Small intestine (tissue), 7 donors: ENCODE measurements at regions not wholly inside any gene's neighbourhood (a gene's known extent, or its start where the extent isn't known, plus 50 kb on each side); places are given as distances from the start of the nearest gene placed in this dataset.

Source experiments
- DNase-seq, 2 donors: peaks; one replicate each; pipeline versions ENCODE4 v3.0.0 to v3.0.0-alpha.2; 2013
- FAIRE-seq: peaks from 2 replicates; lab custom pipeline; 2012; peaks lifted over from hg19 to GRCh38; lab: Jason Lieb, UNC
- H3K27ac ChIP-seq, 3 donors: one replicate each; pipeline ENCODE4 v1.5.1; 2013; ENCODE audit warnings: low read length in 2 of 3, mild to moderate bottlenecking in 2 of 3, control low read depth in 1 of 3, inconsistent platforms in 1 of 3, low read depth in 1 of 3, moderate library complexity in 1 of 3
- H3K27me3 ChIP-seq, 3 donors: one replicate each; pipeline ENCODE4 v1.6.1; 2013; ENCODE audit warnings: low read length in 3 of 3, inconsistent platforms in 1 of 3; ENCODE audit not compliant: control insufficient read depth in 3 of 3, insufficient read depth in 3 of 3
- H3K36me3 ChIP-seq, 3 donors: one replicate each; pipeline ENCODE4 v1.6.1; 2013; ENCODE audit warnings: low read length in 3 of 3, inconsistent platforms in 1 of 3, low read depth in 1 of 3, mild to moderate bottlenecking in 1 of 3, moderate library complexity in 1 of 3; ENCODE audit not compliant: control insufficient read depth in 3 of 3, insufficient read depth in 2 of 3
- H3K4me1 ChIP-seq, 3 donors: one replicate each; pipeline ENCODE4 v1.6.1; 2013; ENCODE audit warnings: low read length in 2 of 3, inconsistent platforms in 1 of 3, low read depth in 1 of 3, mild to moderate bottlenecking in 1 of 3, moderate library complexity in 1 of 3; ENCODE audit not compliant: control insufficient read depth in 3 of 3, insufficient read depth in 2 of 3
- H3K4me3 ChIP-seq, 3 donors: one replicate each; pipeline ENCODE4 v1.5.1; 2013; ENCODE audit warnings: low read length in 3 of 3, control low read depth in 1 of 3, inconsistent platforms in 1 of 3, low read depth in 1 of 3, mild to moderate bottlenecking in 1 of 3, moderate library complexity in 1 of 3
- H3K9me3 ChIP-seq, 2 donors: one replicate each; pipeline ENCODE4 v1.6.1; 2013; ENCODE audit warnings: low read depth in 1 of 2, low read length in 1 of 2; ENCODE audit not compliant: control insufficient read depth in 2 of 2, insufficient read depth in 1 of 2
- WGBS, 3 donors: extraction: QIAGEN DNeasy Blood & Tissue Kit; methylation state at CpG; one replicate each; pipeline ENCODE4 v1.1.7; 2013; 5-methylcytosine and 5-hydroxymethylcytosine counted together
- donor health status: healthy with polysubstance abuse.
- donor health status: control.
- donor health status: control.
- donor health status: Bipolar disorder and iron deficiency.
- donor health status: healthy.

GRCh38 chr13:78341032-78341431, 262.3 kb downstream of the POU4F1 start:
- H3K9me3 ChIP-seq: no peaks in the 10 kb centered on the region
- DNase-seq: no peak
- no peak for FAIRE-seq
- H3K36me3 ChIP-seq: no peaks in the 10 kb centered on the region
- no peaks in the 10 kb centered on the region for H3K4me1 ChIP-seq
- H3K27ac ChIP-seq: no peak overlapping the region
- H3K27me3 ChIP-seq: no peaks in the 10 kb centered on the region
- 47 to 62% (median 54%) methylated on average over 2 of the region's 2 CpGs for WGBS, 3 donors
- no peak overlapping the region for H3K4me3 ChIP-seq

- 23 to 47% (median 27%) methylated on average over 2 of the region's 2 CpGs for WGBS, 3 donors
Measured at GRCh38 chr13:78339927-78340326, 263.4 kb downstream of the POU4F1 start.

GRCh38 chr13:78334059-78334458, 269.3 kb downstream of the POU4F1 start:
- WGBS, 3 donors: 55 to 69% (median 58%) methylated on average over 7 of the region's 7 CpGs
- no peaks in the 10 kb centered on the region for H3K27me3 ChIP-seq
- no peak for DNase-seq
- FAIRE-seq: no peak
- no peak overlapping the region for H3K27ac ChIP-seq
- H3K4me1 ChIP-seq: no peaks in the 10 kb centered on the region
- no peaks in the 10 kb centered on the region for H3K36me3 ChIP-seq
- no peaks in the 10 kb centered on the region for H3K9me3 ChIP-seq
- H3K4me3 ChIP-seq: no peak overlapping the region

More at GRCh38 chr13:78339927-78340326, 263.4 kb downstream of the POU4F1 start:
- H3K4me1 ChIP-seq: no peaks in the 10 kb centered on the region
- H3K36me3 ChIP-seq: no peaks in the 10 kb centered on the region
- H3K27ac ChIP-seq: no peak overlapping the region
- H3K27me3 ChIP-seq: no peaks in the 10 kb centered on the region
- FAIRE-seq (no peak), DNase-seq (peak in 1 of 2 donors; percentile 36)
- H3K4me3 ChIP-seq: no peak overlapping the region
- H3K9me3 ChIP-seq: no peaks in the 10 kb centered on the region

- no peaks in the 10 kb centered on the region for H3K27me3 ChIP-seq
- FAIRE-seq (no peak), DNase-seq (no peak)
- no peaks in the 10 kb centered on the region for H3K9me3 ChIP-seq
- no peak overlapping the region for H3K4me3 ChIP-seq
- WGBS, 3 donors: 48 to 65% (median 56%) methylated on average over 1 of the region's 1 CpG
- H3K36me3 ChIP-seq: no peaks in the 10 kb centered on the region
- no peaks in the 10 kb centered on the region for H3K4me1 ChIP-seq
- no peak overlapping the region for H3K27ac ChIP-seq
Measured at GRCh38 chr13:78326633-78327032, 276.7 kb downstream of the POU4F1 start.

- Histone ChIP-seq H3K36me3 (no peaks in the 10 kb centered on the region), H3K27me3 (no peaks in the 10 kb centered on the region), H3K27ac (no peak overlapping the region), H3K4me3 (no peak overlapping the region), H3K4me1 (no peaks in the 10 kb centered on the region), H3K9me3 (no peaks in the 10 kb centered on the region)
- DNase-seq: no peak
- WGBS, 3 donors: 83 to 89% (median 87%) methylated on average over 1 of the region's 1 CpG
- no peak for FAIRE-seq
Measured at GRCh38 chr13:78325585-78325984, 277.8 kb downstream of the POU4F1 start.

- 58 to 82% (median 69%) methylated on average over 2 of the region's 2 CpGs for WGBS, 3 donors
- DNase-seq (peak in 1 of 2 donors; percentile 6), FAIRE-seq (no peak)
- H3K4me3 ChIP-seq: no peak overlapping the region
- no peaks in the 10 kb centered on the region for H3K36me3 ChIP-seq
- H3K27me3 ChIP-seq: no peaks in the 10 kb centered on the region
- H3K4me1 ChIP-seq: no peaks in the 10 kb centered on the region
- H3K9me3 ChIP-seq: no peaks in the 10 kb centered on the region
- no peak overlapping the region for H3K27ac ChIP-seq
Measured at GRCh38 chr13:78323848-78324247, 279.5 kb downstream of the POU4F1 start.

DNA sequence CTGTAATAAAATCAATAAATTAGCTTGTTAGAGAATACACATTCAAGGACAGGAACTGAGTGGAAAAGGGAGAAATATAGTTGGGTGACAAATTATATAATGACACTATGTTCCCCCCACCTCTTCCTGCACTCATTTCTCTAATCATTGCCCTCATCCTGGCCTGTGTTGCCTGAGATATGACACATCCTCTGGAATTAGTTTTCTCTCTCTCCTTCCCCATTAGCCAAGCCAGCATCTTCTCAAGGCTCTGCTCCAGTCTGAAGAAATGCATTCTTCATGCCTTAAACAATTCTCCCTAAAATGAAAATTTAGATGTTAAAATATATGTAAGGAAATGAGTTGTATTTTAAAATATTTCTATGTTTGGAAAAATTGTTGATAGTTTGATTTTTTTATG, 280.3 kb downstream of the POU4F1 start:
- Histone ChIP-seq H3K27ac (no peak overlapping the region), H3K4me3 (no peak overlapping the region), H3K36me3 (no peaks in the 10 kb centered on the region), H3K27me3 (no peaks in the 10 kb centered on the region), H3K4me1 (no peaks in the 10 kb centered on the region), H3K9me3 (no peaks in the 10 kb centered on the region)
- FAIRE-seq: no peak
- no peak for DNase-seq

DNA sequence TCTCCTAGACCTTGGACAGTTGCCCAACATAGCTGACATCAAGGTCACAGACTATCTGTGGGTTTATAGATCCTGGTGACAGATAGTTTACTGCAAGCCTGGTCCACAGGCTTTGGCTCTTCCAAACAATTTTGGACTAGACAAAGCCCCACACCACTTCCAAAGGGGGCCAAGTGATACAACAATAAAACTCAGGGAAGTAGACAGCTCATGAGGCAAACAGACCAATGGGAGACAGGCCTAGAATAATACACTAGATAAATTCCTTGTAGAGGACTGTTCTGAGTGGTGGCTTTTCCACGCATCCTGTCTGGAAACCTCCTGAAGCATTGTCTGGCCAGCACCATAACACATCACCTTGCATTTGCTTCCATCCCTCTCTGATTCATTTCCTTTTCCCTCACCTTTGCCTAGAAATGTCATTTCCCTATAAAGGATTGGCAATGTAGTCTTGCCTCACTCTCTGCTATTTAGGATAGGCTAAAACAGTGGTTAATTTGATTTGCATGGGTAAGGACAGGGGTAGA, 284.2 kb downstream of the POU4F1 start:
- no peak overlapping the region for H3K4me3 ChIP-seq
- DNase-seq (no peak), FAIRE-seq (no peak)
- H3K27me3 ChIP-seq: no peaks in the 10 kb centered on the region
- no peaks in the 10 kb centered on the region for H3K36me3 ChIP-seq
- no peak overlapping the region for H3K27ac ChIP-seq
- no peaks in the 10 kb centered on the region for H3K4me1 ChIP-seq
- WGBS, 3 donors: 74 to 92% (median 85%) methylated on average over 1 of the region's 1 CpG
- H3K9me3 ChIP-seq: no peaks in the 10 kb centered on the region

DNA sequence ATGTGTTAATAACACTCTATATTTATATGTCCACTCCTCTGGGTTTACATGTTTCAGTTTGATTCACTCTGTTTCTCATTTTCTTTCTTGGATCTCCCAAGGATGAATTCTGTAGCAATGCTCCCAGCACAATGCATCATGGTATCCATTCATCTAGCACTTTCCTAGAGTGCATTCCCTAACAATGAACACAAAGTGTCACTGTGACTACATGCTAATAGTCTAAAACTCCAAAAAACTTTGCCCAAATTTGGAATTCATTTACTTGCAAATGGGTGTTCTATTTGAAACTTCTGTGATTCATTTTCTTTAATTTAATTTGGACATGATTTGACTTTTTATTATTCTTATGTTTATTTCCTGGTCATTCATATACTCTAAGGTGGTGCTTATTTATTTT, 286.3 kb downstream of the POU4F1 start:
- Histone ChIP-seq H3K4me3 (no peak overlapping the region), H3K4me1 (no peaks in the 10 kb centered on the region), H3K36me3 (no peaks in the 10 kb centered on the region), H3K27me3 (no peaks in the 10 kb centered on the region), H3K27ac (no peak overlapping the region), H3K9me3 (no peaks in the 10 kb centered on the region)
- FAIRE-seq (no peak), DNase-seq (no peak)
